OCI-LY3 (cell line): ENCODE measurements at regions not wholly inside any gene's neighbourhood (a gene's known extent, or its start where the extent isn't known, plus 50 kb on each side); places are given as distances from the start of the nearest gene placed in this dataset.
"Not testable (repeated sequence)": the region's sequence is repeated elsewhere in the genome, so short reads cannot be mapped to it uniquely, and the experiment has no call there.

ENCODE experiments used
- H2AFZ ChIP-seq: fragments of 200-600, 300-600 bp; shearing (Covaris generic); 2 replicates; pipeline ENCODE4 v1.6.0; 2014; ENCODE audit warnings: antibody characterized with exemption, low read depth, low read length
- H3K27ac ChIP-seq: fragments of 200-600, 300-600 bp; sonication (generic); 2 replicates; pipeline ENCODE4 v1.5.1; 2014; ENCODE audit warnings: mild to moderate bottlenecking, low read length, moderate library complexity, mixed read lengths
- H3K27me3 ChIP-seq: fragments of 200-600, 300-600 bp; sonication (generic); 2 replicates; pipeline ENCODE4 v1.6.1; 2014; ENCODE audit warnings: low read depth, low read length, mixed read lengths
- H3K36me3 ChIP-seq: fragments of 200-600, 300-600 bp; sonication (generic); replicated peaks from 2 replicates; pipeline ENCODE3; 2014; ENCODE audit warnings: low read depth, low read length, mixed read lengths
- H3K4me1 ChIP-seq: fragments of 300-600, 200-600 bp; sonication (generic); 2 replicates; pipeline ENCODE4 v1.6.1; 2014; ENCODE audit warnings: low read length, mixed read lengths
- H3K4me2 ChIP-seq: fragments of 200-600, 300-600 bp; sonication (generic); 2 replicates; pipeline ENCODE4 v1.6.1; 2014; ENCODE audit warnings: low read length, mixed read lengths
- H3K4me3 ChIP-seq: fragments of 300-600, 200-600 bp; sonication (generic); 2 replicates; pipeline ENCODE4 v1.5.1; 2014; ENCODE audit warnings: antibody characterized with exemption, mild to moderate bottlenecking, low read length, moderate library complexity
- H3K79me2 ChIP-seq: fragments of 300-600, 200-600 bp; shearing (Covaris generic); 2 replicates; pipeline ENCODE4 v1.6.1; 2014; ENCODE audit warnings: mild to moderate bottlenecking, low read length, mixed read lengths
- H3K9ac ChIP-seq: fragments of 300-600, 200-600 bp; shearing (Covaris generic); 2 replicates; pipeline ENCODE4 v1.6.0; 2014; ENCODE audit warnings: mild to moderate bottlenecking, low read length, moderate library complexity
- H3K9me3 ChIP-seq: fragments of 200-600, 300-600 bp; shearing (Covaris generic); 2 replicates; pipeline ENCODE4 v1.6.1; 2014; ENCODE audit warnings: low read length, mixed read lengths; ENCODE audit not compliant: insufficient read depth
- H4K20me1 ChIP-seq: fragments of 200-600, 300-600 bp; sonication (generic); 2 replicates; pipeline ENCODE4 v1.6.1; 2016; ENCODE audit warnings: low read length, mixed read lengths; ENCODE audit not compliant: insufficient read depth
- CTCF ChIP-seq: fragments of 200-600, 300-600 bp; sonication (generic); IDR thresholded peaks from 2 replicates; pipeline ENCODE4 v1.5.1; 2014; ENCODE audit warnings: antibody characterized with exemption, low read length, low read depth
- EZH2phosphoT487 ChIP-seq: fragments of 200-600 bp; shearing (Covaris generic); IDR thresholded peaks from 2 replicates; pipeline ENCODE4 v1.6.1; 2018; ENCODE audit warnings: antibody characterized with exemption, mixed run types, low read depth

GRCh38 chr3:190941694-190942260, 79.3 kb upstream of the GMNC start:
- H3K9me3 ChIP-seq = no peaks in the 10 kb centered on the region
- no peak for TF ChIP-seq CTCF
- no peak for TF ChIP-seq EZH2phosphoT487
- H3K27me3 ChIP-seq = no peaks in the 10 kb centered on the region
- no peak overlapping the region for H3K27ac ChIP-seq
- H3K79me2 ChIP-seq = no peaks in the 10 kb centered on the region
- H3K4me1 ChIP-seq = no peaks in the 10 kb centered on the region
- no peak overlapping the region for H3K4me3 ChIP-seq
- no peaks in the 10 kb centered on the region for H4K20me1 ChIP-seq
- no peak overlapping the region for H3K9ac ChIP-seq
- H3K4me2 ChIP-seq = no peak overlapping the region
- H2AFZ ChIP-seq = no peak overlapping the region
- no peaks in the 10 kb centered on the region for H3K36me3 ChIP-seq

GRCh38 chr3:190934616-190935015, 72.1 kb upstream of the GMNC start:
- not testable (repeated sequence) for H4K20me1 ChIP-seq, H3K4me1 ChIP-seq, H2AFZ ChIP-seq, H3K9me3 ChIP-seq, H3K4me2 ChIP-seq, H3K4me3 ChIP-seq, H3K36me3 ChIP-seq, H3K27me3 ChIP-seq, H3K79me2 ChIP-seq, H3K9ac ChIP-seq, H3K27ac ChIP-seq

DNA sequence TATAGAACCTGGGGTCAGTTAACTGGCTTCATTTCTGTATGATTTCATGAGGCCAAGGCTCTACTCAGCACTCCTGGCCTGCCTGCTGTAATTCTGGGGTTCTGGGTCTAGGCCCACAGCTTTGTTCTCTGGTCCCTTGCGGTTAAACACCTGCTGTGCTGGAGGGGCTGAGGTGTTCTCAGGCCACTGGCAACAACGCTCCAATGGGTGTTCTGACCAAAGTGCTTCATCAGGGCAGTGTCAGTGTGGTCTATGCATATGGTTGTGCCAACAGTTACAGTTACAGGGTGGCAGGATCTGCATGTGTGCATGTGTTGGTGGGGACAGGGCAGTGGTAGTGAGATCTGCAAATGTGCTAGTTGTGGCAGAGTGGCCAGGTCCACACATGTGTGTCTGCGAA, 64.1 kb upstream of the GMNC start:
- H3K9ac ChIP-seq = no peak overlapping the region
- no peaks in the 10 kb centered on the region for H3K9me3 ChIP-seq
- no peaks in the 10 kb centered on the region for H3K79me2 ChIP-seq
- H3K27me3 ChIP-seq = no peaks in the 10 kb centered on the region
- H2AFZ ChIP-seq = no peak overlapping the region
- no peaks in the 10 kb centered on the region for H3K36me3 ChIP-seq
- no peak overlapping the region for H3K4me3 ChIP-seq
- H3K4me2 ChIP-seq = no peak overlapping the region
- H3K4me1 ChIP-seq = no peaks in the 10 kb centered on the region
- TF ChIP-seq EZH2phosphoT487 = no peak
- TF ChIP-seq CTCF = no peak
- no peaks in the 10 kb centered on the region for H4K20me1 ChIP-seq
- no peak overlapping the region for H3K27ac ChIP-seq

DNA sequence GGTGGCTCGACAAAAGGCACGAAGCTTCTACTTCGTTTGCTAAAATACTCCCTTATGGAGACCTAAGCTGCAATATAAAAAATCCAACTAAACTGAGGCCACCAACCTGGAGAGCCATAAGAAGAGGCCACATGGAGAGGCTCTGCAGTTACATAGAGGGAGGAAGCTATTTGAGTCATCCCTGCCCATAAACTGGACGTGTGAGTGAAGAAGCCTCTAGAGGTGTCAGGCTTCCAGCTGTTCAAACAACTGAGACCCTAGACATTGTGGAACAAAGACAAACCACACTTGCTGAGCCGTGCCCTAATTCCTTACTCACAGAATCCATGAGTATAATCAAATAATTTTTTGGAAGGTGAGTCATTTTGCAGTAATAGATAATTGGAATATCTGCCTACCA, 50.2 kb upstream of the GMNC start:
- Histone ChIP-seq H3K4me3 (no peak overlapping the region), H3K9me3 (no peaks in the 10 kb centered on the region), H3K27me3 (no peaks in the 10 kb centered on the region), H3K4me1 (no peaks in the 10 kb centered on the region), H4K20me1 (no peaks in the 10 kb centered on the region), H3K36me3 (no peaks in the 10 kb centered on the region), H2AFZ (no peak overlapping the region), H3K4me2 (no peak overlapping the region), H3K27ac (no peak overlapping the region), H3K9ac (no peak overlapping the region), H3K79me2 (no peaks in the 10 kb centered on the region)
- no peak for TF ChIP-seq EZH2phosphoT487
- no peak for TF ChIP-seq CTCF
